SK-N-SH treated with all-trans-retinoic acid at 6 μM for 48 hours (cell line): ENCODE measurements at regions not wholly inside any gene's neighbourhood (a gene's known extent, or its start where the extent isn't known, plus 50 kb on each side); places are given as distances from the start of the nearest gene placed in this dataset.
"Not testable (repeated sequence)": the region's sequence is repeated elsewhere in the genome, so short reads cannot be mapped to it uniquely, and the experiment has no call there.

ENCODE experiments used
- RARB ChIP-seq: fragments of 250-450 bp; sonication (Bioruptor Pico); IDR thresholded peaks from 2 replicates; pipeline ENCODE4 v1.8.0; 2021; ENCODE audit warnings: mild to moderate bottlenecking, moderate library complexity
- TCF4 ChIP-seq: fragments of 250-450 bp; sonication (Bioruptor Pico); IDR thresholded peaks from 2 replicates; pipeline ENCODE4 v1.8.0; 2021; ENCODE audit warnings: mild to moderate bottlenecking, moderate library complexity, borderline replicate concordance
- TF ChIP-seq, protein P1 (sequence below): fragments of 250-450 bp; sonication (Bioruptor Pico); IDR thresholded peaks from 2 replicates; pipeline ENCODE4 v1.5.1; 2021; ENCODE audit warnings: mild to moderate bottlenecking, moderate library complexity
- TF ChIP-seq, protein P2 (sequence below): fragments of 250-450 bp; sonication (Bioruptor Pico); IDR thresholded peaks from 2 replicates; pipeline ENCODE4 v1.8.0; 2020; ENCODE audit warnings: mild to moderate bottlenecking, moderate library complexity, borderline replicate concordance
- TF ChIP-seq, protein P3 (sequence below): fragments of 250-450 bp; sonication (Bioruptor Pico); IDR thresholded peaks from 2 replicates; pipeline ENCODE4 v1.5.1; 2020; ENCODE audit warnings: low read depth, mild to moderate bottlenecking, moderate library complexity
- TF ChIP-seq, protein P4 (sequence below): fragments of 250-450 bp; sonication (Bioruptor Pico); IDR thresholded peaks from 2 replicates; pipeline ENCODE4 v1.5.0; 2020; ENCODE audit warnings: mild to moderate bottlenecking, moderate library complexity

DNA sequence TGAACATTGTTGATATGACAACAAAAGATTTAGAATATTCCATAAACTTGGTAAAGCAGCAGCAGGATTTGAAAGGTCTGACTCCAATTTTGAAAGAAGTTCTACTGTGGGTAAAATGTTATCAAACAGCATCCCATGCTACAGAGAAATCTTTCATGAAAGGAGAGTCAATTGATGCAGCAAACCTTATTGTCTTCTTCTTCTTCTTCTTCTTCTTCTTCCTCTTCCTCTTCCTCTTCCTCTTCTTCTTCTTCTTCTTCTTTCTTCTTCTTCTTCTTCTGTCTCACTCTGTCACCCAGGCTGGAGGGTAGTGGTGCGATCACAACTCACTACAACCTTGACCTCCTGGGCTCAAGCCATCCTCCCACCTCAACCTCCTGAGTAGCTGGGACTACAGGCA, 62.4 kb upstream of the GPR6 start:
- not testable (repeated sequence) for TF ChIP-seq TCF4, RARB (CRISPR knock-in tag)
- TF ChIP-seq, protein P1, sequence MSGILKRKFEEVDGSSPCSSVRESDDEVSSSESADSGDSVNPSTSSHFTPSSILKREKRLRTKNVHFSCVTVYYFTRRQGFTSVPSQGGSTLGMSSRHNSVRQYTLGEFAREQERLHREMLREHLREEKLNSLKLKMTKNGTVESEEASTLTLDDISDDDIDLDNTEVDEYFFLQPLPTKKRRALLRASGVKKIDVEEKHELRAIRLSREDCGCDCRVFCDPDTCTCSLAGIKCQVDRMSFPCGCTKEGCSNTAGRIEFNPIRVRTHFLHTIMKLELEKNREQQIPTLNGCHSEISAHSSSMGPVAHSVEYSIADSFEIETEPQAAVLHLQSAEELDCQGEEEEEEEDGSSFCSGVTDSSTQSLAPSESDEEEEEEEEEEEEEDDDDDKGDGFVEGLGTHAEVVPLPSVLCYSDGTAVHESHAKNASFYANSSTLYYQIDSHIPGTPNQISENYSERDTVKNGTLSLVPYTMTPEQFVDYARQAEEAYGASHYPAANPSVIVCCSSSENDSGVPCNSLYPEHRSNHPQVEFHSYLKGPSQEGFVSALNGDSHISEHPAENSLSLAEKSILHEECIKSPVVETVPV (CRISPR knock-in tag), result not testable (repeated sequence)
- TF ChIP-seq, protein P2, sequence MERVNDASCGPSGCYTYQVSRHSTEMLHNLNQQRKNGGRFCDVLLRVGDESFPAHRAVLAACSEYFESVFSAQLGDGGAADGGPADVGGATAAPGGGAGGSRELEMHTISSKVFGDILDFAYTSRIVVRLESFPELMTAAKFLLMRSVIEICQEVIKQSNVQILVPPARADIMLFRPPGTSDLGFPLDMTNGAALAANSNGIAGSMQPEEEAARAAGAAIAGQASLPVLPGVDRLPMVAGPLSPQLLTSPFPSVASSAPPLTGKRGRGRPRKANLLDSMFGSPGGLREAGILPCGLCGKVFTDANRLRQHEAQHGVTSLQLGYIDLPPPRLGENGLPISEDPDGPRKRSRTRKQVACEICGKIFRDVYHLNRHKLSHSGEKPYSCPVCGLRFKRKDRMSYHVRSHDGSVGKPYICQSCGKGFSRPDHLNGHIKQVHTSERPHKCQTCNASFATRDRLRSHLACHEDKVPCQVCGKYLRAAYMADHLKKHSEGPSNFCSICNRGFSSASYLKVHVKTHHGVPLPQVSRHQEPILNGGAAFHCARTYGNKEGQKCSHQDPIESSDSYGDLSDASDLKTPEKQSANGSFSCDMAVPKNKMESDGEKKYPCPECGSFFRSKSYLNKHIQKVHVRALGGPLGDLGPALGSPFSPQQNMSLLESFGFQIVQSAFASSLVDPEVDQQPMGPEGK (CRISPR knock-in tag), result not testable (repeated sequence)
- TF ChIP-seq, protein P3, sequence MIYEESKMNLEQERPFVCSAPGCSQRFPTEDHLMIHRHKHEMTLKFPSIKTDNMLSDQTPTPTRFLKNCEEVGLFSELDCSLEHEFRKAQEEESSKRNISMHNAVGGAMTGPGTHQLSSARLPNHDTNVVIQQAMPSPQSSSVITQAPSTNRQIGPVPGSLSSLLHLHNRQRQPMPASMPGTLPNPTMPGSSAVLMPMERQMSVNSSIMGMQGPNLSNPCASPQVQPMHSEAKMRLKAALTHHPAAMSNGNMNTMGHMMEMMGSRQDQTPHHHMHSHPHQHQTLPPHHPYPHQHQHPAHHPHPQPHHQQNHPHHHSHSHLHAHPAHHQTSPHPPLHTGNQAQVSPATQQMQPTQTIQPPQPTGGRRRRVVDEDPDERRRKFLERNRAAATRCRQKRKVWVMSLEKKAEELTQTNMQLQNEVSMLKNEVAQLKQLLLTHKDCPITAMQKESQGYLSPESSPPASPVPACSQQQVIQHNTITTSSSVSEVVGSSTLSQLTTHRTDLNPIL (CRISPR knock-in tag), result not testable (repeated sequence)
- TF ChIP-seq, protein P4, sequence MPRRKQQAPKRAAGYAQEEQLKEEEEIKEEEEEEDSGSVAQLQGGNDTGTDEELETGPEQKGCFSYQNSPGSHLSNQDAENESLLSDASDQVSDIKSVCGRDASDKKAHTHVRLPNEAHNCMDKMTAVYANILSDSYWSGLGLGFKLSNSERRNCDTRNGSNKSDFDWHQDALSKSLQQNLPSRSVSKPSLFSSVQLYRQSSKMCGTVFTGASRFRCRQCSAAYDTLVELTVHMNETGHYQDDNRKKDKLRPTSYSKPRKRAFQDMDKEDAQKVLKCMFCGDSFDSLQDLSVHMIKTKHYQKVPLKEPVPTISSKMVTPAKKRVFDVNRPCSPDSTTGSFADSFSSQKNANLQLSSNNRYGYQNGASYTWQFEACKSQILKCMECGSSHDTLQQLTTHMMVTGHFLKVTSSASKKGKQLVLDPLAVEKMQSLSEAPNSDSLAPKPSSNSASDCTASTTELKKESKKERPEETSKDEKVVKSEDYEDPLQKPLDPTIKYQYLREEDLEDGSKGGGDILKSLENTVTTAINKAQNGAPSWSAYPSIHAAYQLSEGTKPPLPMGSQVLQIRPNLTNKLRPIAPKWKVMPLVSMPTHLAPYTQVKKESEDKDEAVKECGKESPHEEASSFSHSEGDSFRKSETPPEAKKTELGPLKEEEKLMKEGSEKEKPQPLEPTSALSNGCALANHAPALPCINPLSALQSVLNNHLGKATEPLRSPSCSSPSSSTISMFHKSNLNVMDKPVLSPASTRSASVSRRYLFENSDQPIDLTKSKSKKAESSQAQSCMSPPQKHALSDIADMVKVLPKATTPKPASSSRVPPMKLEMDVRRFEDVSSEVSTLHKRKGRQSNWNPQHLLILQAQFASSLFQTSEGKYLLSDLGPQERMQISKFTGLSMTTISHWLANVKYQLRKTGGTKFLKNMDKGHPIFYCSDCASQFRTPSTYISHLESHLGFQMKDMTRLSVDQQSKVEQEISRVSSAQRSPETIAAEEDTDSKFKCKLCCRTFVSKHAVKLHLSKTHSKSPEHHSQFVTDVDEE, result not testable (repeated sequence)
